HG03060 (cell line): ENCODE measurements at regions not wholly inside any gene's neighbourhood (a gene's known extent, or its start where the extent isn't known, plus 50 kb on each side); places are given as distances from the start of the nearest gene placed in this dataset.
"Not testable (repeated sequence)": the region's sequence is repeated elsewhere in the genome, so short reads cannot be mapped to it uniquely, and the experiment has no call there.

ENCODE experiments used
- ATAC-seq: cut with Tn5 transposase; IDR thresholded peaks from one replicate; pipeline ENCODE4 v1.9.1; 2021; ENCODE audit warnings: low read depth, moderate number of reproducible peaks; ENCODE audit not compliant: unreplicated experiment

DNA sequence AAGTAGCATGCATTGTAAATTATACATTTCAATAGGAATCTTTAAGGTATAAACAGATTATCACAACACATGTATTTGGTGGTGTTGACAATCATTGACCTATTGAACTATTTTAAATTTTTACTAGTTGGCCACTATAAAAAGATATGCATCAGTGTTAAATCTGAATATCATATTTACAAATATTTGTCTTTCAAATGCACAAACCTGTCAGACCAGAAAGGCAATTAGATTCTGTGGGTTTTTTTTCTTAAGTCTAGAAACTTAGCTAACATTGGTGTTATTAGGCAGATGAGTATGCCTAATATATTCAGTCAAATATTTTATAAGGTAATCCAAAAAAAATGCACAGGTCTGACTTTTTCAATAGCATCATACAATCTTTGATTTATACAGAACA lies 241.4 kb upstream of the DGKB start:
- ATAC-seq = no peak

- ATAC-seq = no peak
These were observed 240.6 kb upstream of the DGKB start for GRCh38 chr7:15143121-15143520.

DNA sequence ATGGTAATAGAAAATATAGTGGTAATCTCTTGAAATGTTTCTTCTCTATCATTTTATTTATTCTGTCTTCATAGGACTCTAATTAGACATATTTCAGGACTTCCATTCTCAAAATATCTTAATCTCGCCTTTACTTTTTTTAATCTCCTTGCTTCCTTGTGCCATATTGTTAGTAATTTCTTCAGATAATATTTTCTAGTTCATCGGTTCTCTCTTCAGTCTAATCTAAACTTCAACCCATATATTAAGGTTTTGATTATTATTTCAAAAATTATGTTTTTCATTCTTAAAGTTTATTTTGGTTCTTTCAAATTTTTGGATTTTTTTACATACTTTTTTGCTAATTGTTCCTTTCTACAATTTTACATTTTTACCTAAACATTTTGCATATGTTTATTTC lies 237.9 kb upstream of the DGKB start:
- ATAC-seq = no peak

DNA sequence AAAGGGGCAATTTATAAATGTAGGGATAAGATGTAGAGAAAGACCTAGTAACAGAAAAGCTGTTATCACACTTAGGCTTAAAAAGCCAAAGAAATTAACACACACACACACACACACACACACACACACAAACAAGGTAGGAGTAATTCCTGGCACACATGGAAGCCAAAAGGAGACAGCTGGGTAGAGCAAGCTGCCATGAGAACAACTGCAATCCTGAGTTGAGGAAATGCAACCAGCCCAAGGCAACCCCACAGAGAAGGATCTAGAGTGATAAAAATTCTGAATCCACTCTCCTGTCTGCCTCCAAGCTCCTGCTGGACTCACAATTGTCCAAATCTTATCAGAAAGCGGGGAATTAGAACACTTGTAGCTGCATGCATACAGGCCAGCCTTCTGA lies 229.1 kb upstream of the DGKB start:
- no peak for ATAC-seq

DNA sequence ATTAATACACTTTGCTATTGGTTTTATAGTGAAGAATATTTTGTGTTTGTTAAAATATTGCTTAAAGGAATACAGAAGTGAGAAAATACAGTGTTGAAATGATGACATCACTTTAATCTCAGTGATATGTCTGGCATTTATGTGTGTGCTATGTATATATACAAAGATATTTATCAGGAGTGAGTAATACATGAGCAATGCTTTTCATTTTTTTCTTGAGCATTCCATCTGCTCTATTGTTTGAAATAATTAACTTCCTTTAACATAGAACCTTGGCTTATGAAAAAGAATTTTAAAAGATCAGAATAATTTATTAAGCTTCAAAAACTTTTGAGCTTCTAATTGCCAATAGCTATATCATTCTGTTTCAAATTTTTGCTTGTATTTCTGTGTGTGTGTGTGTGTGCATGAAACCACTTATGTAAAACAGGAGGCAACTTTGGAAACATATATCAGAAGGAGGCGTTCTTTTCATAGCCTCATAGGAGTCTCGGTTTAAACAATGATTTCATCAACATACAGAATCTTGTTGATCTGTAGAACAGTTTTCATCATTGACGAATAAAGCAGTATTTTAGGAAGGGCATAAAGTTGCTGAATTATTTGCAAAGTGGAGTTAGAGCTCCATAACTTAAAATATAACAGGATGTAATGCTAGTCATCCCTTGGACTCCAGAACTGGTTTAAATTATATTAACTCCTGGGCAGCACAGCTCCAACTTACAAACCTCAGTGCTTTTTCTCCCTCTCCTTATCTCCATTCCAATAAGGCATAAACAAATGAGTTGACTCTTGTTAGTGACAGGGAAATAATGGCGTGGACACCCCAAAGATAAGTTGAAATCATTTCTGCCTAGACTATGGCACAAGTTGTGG lies 228.4 kb upstream of the DGKB start:
- ATAC-seq = no peak

GRCh38 chr7:15128716-15129115 lies 226.2 kb upstream of the DGKB start:
- no peak for ATAC-seq

- ATAC-seq = not testable (repeated sequence)
These were observed 224.1 kb upstream of the DGKB start for GRCh38 chr7:15126653-15127052.

- no peak for ATAC-seq
These were observed 221.3 kb upstream of the DGKB start for GRCh38 chr7:15123901-15124300.

GRCh38 chr7:15113752-15114151 lies 211.2 kb upstream of the DGKB start:
- ATAC-seq = no peak

GRCh38 chr7:15105711-15106110 lies 203.2 kb upstream of the DGKB start:
- ATAC-seq = no peak

DNA sequence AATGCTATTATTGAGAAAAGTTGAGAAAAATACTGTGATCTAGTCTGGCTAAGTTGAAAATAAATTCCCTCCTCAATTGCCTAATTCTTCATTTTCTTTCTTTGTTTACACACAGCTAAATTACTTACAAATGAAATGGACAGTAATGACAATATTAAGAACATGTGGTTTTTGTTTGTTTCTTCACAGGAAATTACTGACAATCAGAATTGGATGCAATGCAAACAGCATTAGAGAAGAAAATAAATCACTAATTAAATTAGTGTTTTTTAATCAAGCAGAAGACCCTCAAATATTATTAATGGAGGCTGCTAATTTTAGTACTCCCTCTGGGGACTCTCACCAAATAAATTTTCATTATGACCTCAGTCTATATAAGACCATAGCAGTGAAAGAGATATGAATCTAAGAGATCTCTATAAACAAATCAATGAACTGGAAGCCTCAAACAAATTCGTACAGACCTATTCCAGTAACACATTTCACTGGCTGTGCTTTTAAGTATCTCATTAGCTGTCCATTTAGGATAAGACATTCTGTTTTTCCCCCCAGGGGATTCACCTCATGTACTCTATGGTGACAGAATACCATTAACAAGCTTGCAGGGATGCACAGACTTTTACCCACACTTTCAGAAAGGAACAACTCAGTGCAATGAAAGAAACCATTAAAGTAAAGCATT lies 202.0 kb upstream of the DGKB start:
- no peak for ATAC-seq

GRCh38 chr7:15099074-15099473 lies 196.5 kb upstream of the DGKB start:
- no peak for ATAC-seq

- no peak for ATAC-seq
These were observed 194.3 kb upstream of the DGKB start for GRCh38 chr7:15096853-15097252.

- ATAC-seq = no peak
These were observed 192.4 kb upstream of the DGKB start for GRCh38 chr7:15094989-15095388.

- ATAC-seq = no peak
These were observed 185.2 kb upstream of the DGKB start for GRCh38 chr7:15087771-15088170.

GRCh38 chr7:15086862-15087261 lies 184.3 kb upstream of the DGKB start:
- no peak for ATAC-seq

- ATAC-seq = no peak
These were observed 183.6 kb upstream of the DGKB start for GRCh38 chr7:15086131-15086611.

DNA sequence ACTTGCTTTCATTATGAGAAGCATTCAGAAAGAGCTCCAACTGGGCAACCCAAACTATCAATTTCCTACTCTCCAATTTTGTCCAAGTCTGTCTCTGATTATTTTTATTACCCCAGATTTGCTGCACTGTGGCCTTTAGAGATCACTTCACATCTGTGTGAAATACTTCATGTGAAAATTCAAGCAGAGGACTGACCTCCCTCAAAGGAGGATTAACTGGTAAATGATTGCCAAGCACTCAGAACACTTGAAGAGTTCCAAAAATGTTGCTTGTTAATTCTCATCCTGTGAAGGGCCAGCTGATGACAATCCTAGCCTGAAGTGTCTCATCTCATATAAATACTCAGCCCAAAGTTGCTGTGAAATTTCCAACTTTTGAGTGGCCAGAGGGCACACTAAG lies 182.8 kb upstream of the DGKB start:
- ATAC-seq = no peak

DNA sequence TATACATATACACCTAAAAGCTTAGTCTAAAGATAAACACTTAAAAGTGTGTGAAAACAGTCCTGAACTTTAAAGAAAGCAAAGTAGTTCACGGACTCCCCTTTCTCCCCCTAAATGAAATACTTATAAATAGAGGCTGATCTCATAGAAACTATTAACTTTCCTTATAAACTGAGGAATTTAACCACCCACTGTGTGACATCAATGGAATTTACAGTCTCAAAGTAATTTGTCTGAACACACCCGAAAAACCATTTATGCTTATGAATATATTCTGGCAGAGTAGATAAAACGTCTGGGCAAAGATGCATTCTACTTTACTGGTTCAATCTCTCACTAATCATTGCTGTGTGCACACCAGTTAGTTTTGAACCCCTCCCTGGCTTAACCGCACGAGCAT lies 181.8 kb upstream of the DGKB start:
- no peak for ATAC-seq

DNA sequence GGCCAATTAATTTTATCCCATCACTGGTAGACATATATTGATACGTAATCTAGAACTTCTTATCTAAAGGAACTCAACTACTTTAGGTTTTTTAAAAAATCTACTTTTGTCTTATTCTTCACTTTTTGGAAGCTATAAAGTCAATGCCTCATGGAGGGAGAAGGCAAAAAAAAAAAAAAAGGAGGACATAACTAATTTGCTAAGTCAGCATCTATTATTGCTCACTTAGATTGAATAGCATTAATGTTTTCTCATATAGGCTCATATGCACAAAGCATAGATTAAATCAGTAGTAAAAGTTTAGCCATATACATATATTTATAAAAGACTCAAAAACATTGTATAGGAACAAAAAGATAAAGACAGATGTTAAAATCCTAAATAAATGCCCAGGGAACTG lies 179.3 kb upstream of the DGKB start:
- ATAC-seq = no peak

DNA sequence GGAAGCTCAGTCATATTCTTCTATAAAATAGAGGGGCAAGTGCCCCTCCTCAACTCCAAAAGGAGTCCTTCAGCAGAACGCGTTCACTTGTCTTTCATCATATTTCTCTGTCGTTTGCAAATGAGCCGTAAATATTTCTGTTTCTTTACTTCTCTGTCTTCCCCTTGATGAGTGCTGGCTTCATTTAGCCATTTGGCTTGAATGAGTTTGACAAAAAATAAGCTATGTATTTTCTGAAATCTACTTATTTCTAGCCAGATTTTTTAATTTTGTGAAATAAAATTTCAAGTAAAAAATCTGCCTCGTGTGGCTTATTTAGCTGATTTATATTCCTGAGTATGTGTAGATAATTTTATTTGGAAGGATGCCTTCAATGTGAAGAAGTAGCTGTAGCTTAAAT lies 170.8 kb upstream of the DGKB start:
- ATAC-seq = no peak

- ATAC-seq = no peak
These were observed 165.8 kb upstream of the DGKB start for GRCh38 chr7:15068324-15068723.
